Esophagus squamous epithelium (tissue), 4 donors: ENCODE measurements at regions not wholly inside any gene's neighbourhood (a gene's known extent, or its start where the extent isn't known, plus 50 kb on each side); places are given as distances from the start of the nearest gene placed in this dataset.

Experiments
- CTCF ChIP-seq, 6 experiments: fragments of 450-650 bp in 4 of 6; fragments of 200-600 bp in 2 of 6; sonication (generic) in 2 of 6; IDR thresholded peaks; one replicate each; pipeline ENCODE4 v1.5.1; 2016 to 2019; ENCODE audit warnings: antibody characterized with exemption in 6 of 6, mild to moderate bottlenecking in 4 of 6, moderate library complexity in 4 of 6
- POLR2A ChIP-seq, 4 donors: fragments of 450-650 bp; IDR thresholded peaks; one replicate each; pipeline ENCODE4 v1.6.1; 2017; ENCODE audit warnings: antibody characterized with exemption in 4 of 4, mild to moderate bottlenecking in 4 of 4, moderate library complexity in 3 of 4

- TF ChIP-seq CTCF (IDR thresholded peaks at IDR 0.05) (no peak), POLR2A (IDR thresholded peaks at IDR 0.05) (no peak)
Observed at GRCh38 chr3:72336114-72336651, 512.1 kb downstream of the SHQ1 start.
